Activated CD8-positive, alpha-beta T cell treated with anti-CD3 and anti-CD28 coated beads, Interleukin-2, amount 10 ng/mL, durations not matched to agents 7 days and 5 days (primary cell): ENCODE measurements at regions not wholly inside any gene's neighbourhood (a gene's known extent, or its start where the extent isn't known, plus 50 kb on each side); places are given as distances from the start of the nearest gene placed in this dataset.
"Not testable (repeated sequence)": the region's sequence is repeated elsewhere in the genome, so short reads cannot be mapped to it uniquely, and the experiment has no call there.

Experiments used
- ATAC-seq: fragments of 150-1000 bp; cut with Tn5 transposase; one replicate; pipeline ENCODE4 v1.10.0; 2021; ENCODE audit warnings: moderate library complexity
- CTCF ChIA-PET: fragments of 350-600 bp; sonication (Branson Sonifier 250); formaldehyde crosslinking; loops from one replicate; lab custom pipeline; 2021; ENCODE audit warnings: antibody characterized with exemption; lab: Charles Lee
- POLR2A ChIA-PET: fragments of 350-600 bp; sonication (Branson Sonifier 250); formaldehyde crosslinking; loops from one replicate; lab custom pipeline; 2021; ENCODE audit warnings: antibody characterized with exemption; lab: Charles Lee
- DNase-seq: peaks from one replicate; pipeline ENCODE4 v3.0.0-alpha.2; 2020
- H3K27ac Mint-ChIP-seq: one replicate; pipeline ENCODE4 v1.8.0; 2021; ENCODE audit warnings: mild to moderate bottlenecking, mixed read lengths
- H3K27me3 Mint-ChIP-seq: one replicate; pipeline ENCODE4 v1.8.0; 2021; ENCODE audit warnings: low read depth, mixed read lengths
- H3K36me3 Mint-ChIP-seq: one replicate; pipeline ENCODE4 v1.8.0; 2021; ENCODE audit warnings: low read depth, mixed read lengths
- H3K4me1 Mint-ChIP-seq: one replicate; pipeline ENCODE4 v1.8.0; 2021; ENCODE audit warnings: low read depth, mixed read lengths
- H3K4me3 Mint-ChIP-seq: one replicate; pipeline ENCODE4 v1.8.0; 2021; ENCODE audit warnings: mild to moderate bottlenecking, mixed read lengths
- H3K9me3 Mint-ChIP-seq: one replicate; pipeline ENCODE4 v1.8.0; 2022; ENCODE audit warnings: mixed read lengths; ENCODE audit not compliant: insufficient read depth

DNA sequence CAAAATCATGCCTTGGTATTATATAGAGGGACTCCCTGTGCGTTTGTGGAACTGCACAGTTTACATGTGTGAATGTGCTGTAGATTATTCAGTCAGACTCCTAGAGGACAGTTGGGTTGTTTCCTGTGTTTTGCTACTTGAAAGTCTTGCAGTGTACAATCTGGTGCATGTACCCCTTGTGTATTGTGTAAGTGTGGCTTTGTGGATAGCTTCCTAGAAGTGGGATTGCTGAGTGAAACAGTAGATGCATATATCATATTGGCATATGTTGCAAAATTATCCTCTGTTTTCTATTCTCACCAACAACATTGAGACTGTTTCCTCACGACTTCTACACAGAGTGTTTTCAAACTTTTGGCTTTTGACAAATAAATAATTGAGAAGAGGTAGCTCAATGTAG lies 263.7 kb downstream of the MAP2K6 start:
- no peak for ATAC-seq
- no peak overlapping the region for H3K4me3 Mint-ChIP-seq
- DNase-seq = no peak
- H3K27me3 Mint-ChIP-seq = peaks cover 1% of the 10 kb centered on the region
- no peaks in the 10 kb centered on the region for H3K36me3 Mint-ChIP-seq
- H3K27ac Mint-ChIP-seq = no peak overlapping the region
- H3K4me1 Mint-ChIP-seq = no peaks in the 10 kb centered on the region
- CTCF ChIA-PET = no interaction called here
- POLR2A ChIA-PET = no interaction called here
- H3K9me3 Mint-ChIP-seq = no peaks in the 10 kb centered on the region

DNA sequence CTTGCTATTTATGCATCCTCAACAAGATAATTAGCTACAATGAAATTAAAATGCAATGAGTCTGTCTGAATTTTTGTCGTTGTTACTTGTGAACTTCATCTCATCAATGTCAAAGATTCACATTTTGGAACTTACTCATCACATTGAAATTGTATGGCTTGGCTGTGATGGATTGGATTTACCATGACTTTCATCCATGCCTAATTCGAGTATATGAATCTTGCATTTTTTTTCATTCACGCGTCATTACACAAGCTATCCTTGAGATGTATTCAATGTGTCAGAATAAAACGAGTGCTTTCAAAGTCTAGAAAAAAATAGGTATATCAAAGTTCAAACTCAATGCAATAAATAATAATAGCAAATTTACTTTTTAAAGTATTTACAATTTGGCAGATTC lies 265.3 kb downstream of the MAP2K6 start:
- no peaks in the 10 kb centered on the region for H3K36me3 Mint-ChIP-seq
- CTCF ChIA-PET = no interaction called here
- H3K4me3 Mint-ChIP-seq = no peak overlapping the region
- peaks cover 1% of the 10 kb centered on the region for H3K27me3 Mint-ChIP-seq
- H3K9me3 Mint-ChIP-seq = no peaks in the 10 kb centered on the region
- no peak overlapping the region for H3K27ac Mint-ChIP-seq
- H3K4me1 Mint-ChIP-seq = no peaks in the 10 kb centered on the region
- no peak for DNase-seq
- POLR2A ChIA-PET = no interaction called here
- no peak for ATAC-seq

DNA sequence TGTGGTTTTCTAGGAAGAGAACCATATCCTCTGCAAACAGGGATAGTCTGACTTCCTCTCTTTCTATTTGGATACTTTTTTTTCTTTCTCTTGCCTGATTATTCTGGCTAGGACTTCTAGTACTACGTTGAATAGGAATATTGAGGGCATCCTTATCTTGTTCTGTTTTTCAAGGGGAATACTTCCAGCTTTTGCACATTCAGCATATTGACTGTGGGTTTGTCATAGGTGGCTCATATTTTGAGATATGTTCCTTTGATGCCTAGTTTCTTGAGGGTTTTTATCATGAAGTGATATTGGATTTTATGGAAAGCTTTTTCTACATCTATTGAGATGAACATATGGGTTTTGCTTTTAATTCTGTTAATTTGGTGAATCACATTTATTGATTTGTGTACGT lies 269.8 kb downstream of the MAP2K6 start:
- no peak for DNase-seq

DNA sequence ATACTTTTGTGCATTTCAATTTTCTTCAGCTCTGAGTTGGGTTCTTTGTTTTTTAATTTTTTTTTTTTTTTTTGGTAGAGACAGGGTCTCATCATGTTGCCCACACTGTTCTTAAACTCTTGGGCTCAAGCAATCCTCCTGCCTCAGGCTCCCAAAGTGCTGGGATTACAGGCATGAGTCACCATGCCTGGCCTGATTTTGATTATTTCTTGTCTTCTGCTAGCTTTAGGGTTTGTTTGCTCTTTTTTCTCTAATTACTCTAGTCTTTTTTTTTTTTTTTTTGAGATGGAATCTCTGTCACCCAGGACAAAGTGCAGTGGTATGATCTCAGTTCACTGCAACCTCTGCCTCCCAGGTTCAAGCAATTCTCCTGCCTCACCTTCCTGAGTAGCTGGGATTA lies 270.7 kb downstream of the MAP2K6 start:
- CTCF ChIA-PET = interaction anchor here (1.0 to 1.2 kb wide), 2 partner anchors 76 to 78 kb away, joined by 3 to 4 read pairs; no protein-coding TSS in a partner anchor
- H3K27ac Mint-ChIP-seq = not testable (repeated sequence)

More for the DNA sequence above, 269.8 kb downstream of the MAP2K6 start:
- Mint-ChIP-seq H3K36me3 (no peaks in the 10 kb centered on the region), H3K27ac (no peak overlapping the region), H3K9me3 (no peaks in the 10 kb centered on the region), H3K4me3 (no peak overlapping the region), H3K4me1 (no peaks in the 10 kb centered on the region), H3K27me3 (peaks cover 7% of the 10 kb centered on the region)
- CTCF ChIA-PET = interaction anchor here (1.0 to 1.2 kb wide), 2 partner anchors 75 to 77 kb away, joined by 3 to 4 read pairs; no protein-coding TSS in a partner anchor
- no peak for ATAC-seq
- POLR2A ChIA-PET = no interaction called here

DNA sequence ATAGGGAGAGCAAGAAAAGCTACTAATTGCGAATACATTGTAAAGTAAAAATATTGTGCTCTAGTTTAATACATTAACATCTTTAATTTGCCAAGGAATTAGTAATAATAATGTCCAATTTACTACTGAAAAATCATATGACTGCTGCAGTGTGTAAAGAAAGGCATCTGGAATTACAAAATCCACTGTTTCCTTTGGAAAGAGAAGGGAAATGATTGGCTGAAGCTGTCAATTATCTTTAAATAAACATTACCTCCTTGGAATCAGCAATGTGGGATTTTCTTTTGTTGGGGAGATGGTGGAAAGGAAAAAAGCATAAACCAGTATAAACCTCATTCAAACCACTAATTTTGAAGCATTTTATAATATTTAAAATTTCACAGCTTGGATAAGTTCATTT lies 276.0 kb downstream of the MAP2K6 start:
- ChIA-PET CTCF (no interaction called here), POLR2A (no interaction called here)
- no peak for ATAC-seq
- Mint-ChIP-seq H3K9me3 (no peaks in the 10 kb centered on the region), H3K4me1 (no peaks in the 10 kb centered on the region), H3K27ac (no peak overlapping the region), H3K27me3 (peaks cover 7% of the 10 kb centered on the region), H3K36me3 (no peaks in the 10 kb centered on the region), H3K4me3 (no peak overlapping the region)
- DNase-seq = no peak

More for the DNA sequence above, 270.7 kb downstream of the MAP2K6 start:
- H3K36me3 Mint-ChIP-seq, ATAC-seq, DNase-seq, H3K27me3 Mint-ChIP-seq, H3K4me3 Mint-ChIP-seq, H3K9me3 Mint-ChIP-seq, POLR2A ChIA-PET, H3K4me1 Mint-ChIP-seq: not testable (repeated sequence)

DNA sequence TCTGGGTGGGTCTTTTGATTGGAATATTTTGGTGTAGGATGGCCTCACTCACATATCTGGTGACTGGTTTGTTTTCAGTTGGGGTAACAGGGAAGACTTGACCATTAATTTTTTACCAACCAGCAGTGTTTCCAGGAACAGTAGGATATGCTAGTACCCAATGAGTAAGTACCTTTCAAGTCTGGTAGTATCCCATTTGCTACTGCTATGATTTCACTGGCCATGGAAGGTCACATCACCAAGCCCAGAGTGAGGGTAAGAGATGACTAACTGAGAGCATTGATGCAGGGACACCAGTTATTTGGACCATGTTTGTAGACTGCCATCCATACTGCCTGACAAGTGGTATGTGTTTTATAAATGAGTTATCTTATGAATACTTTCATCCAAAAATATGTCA lies 277.7 kb downstream of the MAP2K6 start:
- ATAC-seq = no peak
- DNase-seq = no peak
- Mint-ChIP-seq H3K9me3 (no peaks in the 10 kb centered on the region), H3K4me3 (no peak overlapping the region), H3K27ac (no peak overlapping the region), H3K27me3 (peaks cover 4% of the 10 kb centered on the region), H3K4me1 (no peaks in the 10 kb centered on the region), H3K36me3 (no peaks in the 10 kb centered on the region)
- POLR2A ChIA-PET = no interaction called here
- CTCF ChIA-PET = no interaction called here

DNA sequence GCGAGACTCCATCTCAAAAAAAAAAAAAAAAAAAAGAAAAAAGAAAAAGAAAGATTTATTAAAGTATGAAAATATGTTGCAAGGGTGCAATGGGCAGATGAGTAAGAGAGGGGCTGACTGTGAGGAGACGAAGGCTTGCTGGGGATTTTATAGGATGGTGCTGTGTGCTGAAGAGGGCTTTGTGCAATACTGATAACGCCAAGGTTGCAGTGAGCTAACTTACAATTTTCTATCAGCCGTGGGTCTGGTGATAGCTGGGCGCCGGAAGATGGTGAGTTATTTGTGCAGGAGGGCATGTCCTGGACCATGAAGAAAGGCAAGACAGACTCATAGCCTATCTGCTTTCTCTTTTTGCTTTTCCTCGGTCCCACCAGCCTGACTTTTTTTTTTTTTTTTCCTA lies 281.1 kb downstream of the MAP2K6 start:
- H3K36me3 Mint-ChIP-seq = no peaks in the 10 kb centered on the region
- H3K9me3 Mint-ChIP-seq = peaks cover 7% of the 10 kb centered on the region
- no peak overlapping the region for H3K4me3 Mint-ChIP-seq
- no peak for DNase-seq
- H3K27ac Mint-ChIP-seq = no peak overlapping the region
- H3K4me1 Mint-ChIP-seq = no peaks in the 10 kb centered on the region
- no peaks in the 10 kb centered on the region for H3K27me3 Mint-ChIP-seq
- ATAC-seq = no peak
- POLR2A ChIA-PET = no interaction called here
- CTCF ChIA-PET = no interaction called here

DNA sequence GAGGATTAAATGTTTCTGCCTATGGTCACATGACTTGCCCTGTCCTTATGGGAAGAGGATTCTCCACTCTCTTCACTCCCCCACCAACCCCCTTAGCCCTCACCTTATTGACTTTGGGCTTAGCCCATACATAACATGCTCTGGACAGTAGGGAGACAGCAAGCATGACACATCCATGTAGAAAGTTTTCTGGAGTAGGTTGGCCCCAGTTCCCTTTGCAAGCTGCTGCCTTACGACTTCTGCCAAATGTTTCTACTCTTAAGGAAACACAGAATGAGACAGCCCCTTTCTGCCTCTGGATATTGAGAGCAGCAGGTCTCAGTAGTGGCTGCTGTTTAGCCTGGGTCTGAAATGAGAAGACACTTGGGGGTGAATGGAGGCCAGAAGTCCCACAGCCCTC lies 282.2 kb downstream of the MAP2K6 start:
- Mint-ChIP-seq H3K36me3 (no peaks in the 10 kb centered on the region), H3K27ac (no peak overlapping the region), H3K4me3 (no peak overlapping the region), H3K9me3 (peaks cover 7% of the 10 kb centered on the region), H3K27me3 (no peaks in the 10 kb centered on the region), H3K4me1 (no peaks in the 10 kb centered on the region)
- ChIA-PET POLR2A (no interaction called here), CTCF (no interaction called here)
- no peak for ATAC-seq
- no peak for DNase-seq

DNA sequence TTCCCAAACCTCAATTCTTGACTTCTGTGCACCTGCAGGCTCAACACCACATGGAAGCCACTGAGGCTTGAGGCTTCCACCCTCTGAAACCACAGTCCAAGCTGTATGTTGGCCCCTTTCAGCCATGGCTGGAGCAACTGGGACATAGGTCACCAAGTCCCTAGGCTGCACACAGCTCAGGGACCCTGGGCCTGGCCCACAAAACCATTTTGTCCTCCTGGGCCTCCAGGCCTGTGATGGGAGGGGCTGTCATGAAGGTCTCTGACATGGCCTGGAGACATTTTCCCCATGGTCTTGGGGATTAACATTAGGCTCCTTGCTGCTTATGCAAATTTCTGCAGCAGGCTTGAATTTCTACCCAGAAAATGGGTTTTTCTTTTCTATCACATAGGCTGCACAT lies 283.9 kb downstream of the MAP2K6 start:
- H3K27me3 Mint-ChIP-seq, ATAC-seq, H3K27ac Mint-ChIP-seq, CTCF ChIA-PET, H3K9me3 Mint-ChIP-seq, DNase-seq, POLR2A ChIA-PET, H3K4me1 Mint-ChIP-seq, H3K36me3 Mint-ChIP-seq, H3K4me3 Mint-ChIP-seq: not testable (repeated sequence)

DNA sequence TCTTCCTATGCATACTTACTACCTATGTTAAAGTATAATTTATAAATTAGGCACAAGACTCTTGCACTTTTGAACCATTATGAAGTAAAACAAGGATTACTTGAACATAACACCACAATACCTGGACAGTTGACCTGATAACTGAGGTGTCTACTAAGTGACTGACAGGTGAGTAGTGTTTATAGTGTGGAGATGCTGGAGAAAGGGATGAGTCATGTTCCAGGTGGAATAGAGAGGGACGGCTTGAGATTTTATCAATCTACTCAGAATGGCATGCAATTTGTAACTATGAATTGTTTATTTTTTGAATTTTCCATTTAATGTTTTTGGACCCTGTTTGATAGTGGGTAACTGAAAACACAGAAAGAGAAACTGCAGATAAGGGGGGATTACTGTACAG lies 287.6 kb downstream of the MAP2K6 start:
- Mint-ChIP-seq H3K4me3 (no peak overlapping the region), H3K4me1 (no peaks in the 10 kb centered on the region), H3K27me3 (no peaks in the 10 kb centered on the region), H3K36me3 (no peaks in the 10 kb centered on the region), H3K9me3 (peaks cover 7% of the 10 kb centered on the region), H3K27ac (no peak overlapping the region)
- ATAC-seq = no peak
- DNase-seq = no peak
- POLR2A ChIA-PET = no interaction called here
- CTCF ChIA-PET = no interaction called here

DNA sequence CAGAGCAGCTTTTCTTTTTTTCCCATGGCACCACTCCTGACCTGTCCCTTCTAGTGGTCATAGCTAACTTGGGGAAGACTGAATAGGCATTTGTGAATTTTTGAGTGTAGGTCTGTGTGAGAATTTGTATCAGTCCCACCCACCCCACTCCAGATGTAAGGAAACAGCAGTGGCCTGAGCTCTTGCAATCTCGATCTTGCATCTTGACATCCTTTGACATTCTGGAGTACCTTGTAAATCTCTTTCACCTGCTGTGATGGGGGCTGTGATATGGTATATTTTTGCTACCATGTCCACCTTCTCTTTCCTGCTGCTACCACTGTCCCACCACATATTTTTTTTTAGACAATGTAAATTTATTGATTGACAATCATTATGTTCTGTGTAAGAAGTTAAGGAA lies 289.3 kb downstream of the MAP2K6 start:
- ATAC-seq = no peak
- ChIA-PET POLR2A (no interaction called here), CTCF (interaction anchor here (1.5 kb wide), 1 partner anchor 10 kb away, joined by 3 read pairs; no protein-coding TSS in a partner anchor)
- Mint-ChIP-seq H3K4me3 (no peak overlapping the region), H3K4me1 (peaks cover 1% of the 10 kb centered on the region), H3K9me3 (peaks cover 5% of the 10 kb centered on the region), H3K27ac (no peak overlapping the region), H3K36me3 (no peaks in the 10 kb centered on the region), H3K27me3 (no peaks in the 10 kb centered on the region)
- DNase-seq = no peak

DNA sequence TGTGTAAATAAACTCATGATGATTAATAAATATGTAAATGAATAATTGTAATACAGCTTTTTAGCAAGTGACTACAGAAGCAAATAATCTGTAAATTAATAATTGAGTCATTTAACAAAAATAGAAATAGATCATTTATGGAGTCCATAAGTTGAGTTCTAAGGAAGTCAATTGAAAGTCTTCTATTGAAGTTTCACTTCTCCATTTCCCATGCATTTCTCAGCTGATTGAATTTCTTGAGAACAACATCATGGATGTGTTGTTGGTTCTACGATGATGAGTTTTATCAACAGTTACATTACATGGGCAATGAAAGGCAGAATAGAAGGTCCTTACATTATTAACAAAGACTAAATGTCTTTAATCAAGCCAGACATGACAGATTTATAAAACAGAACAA lies 290.4 kb downstream of the MAP2K6 start:
- ATAC-seq = no peak
- CTCF ChIA-PET = no interaction called here
- Mint-ChIP-seq H3K4me3 (no peak overlapping the region), H3K4me1 (peaks cover 7% of the 10 kb centered on the region), H3K27ac (no peak overlapping the region), H3K36me3 (no peaks in the 10 kb centered on the region), H3K27me3 (no peaks in the 10 kb centered on the region), H3K9me3 (no peaks in the 10 kb centered on the region)
- POLR2A ChIA-PET = no interaction called here
- DNase-seq = no peak

DNA sequence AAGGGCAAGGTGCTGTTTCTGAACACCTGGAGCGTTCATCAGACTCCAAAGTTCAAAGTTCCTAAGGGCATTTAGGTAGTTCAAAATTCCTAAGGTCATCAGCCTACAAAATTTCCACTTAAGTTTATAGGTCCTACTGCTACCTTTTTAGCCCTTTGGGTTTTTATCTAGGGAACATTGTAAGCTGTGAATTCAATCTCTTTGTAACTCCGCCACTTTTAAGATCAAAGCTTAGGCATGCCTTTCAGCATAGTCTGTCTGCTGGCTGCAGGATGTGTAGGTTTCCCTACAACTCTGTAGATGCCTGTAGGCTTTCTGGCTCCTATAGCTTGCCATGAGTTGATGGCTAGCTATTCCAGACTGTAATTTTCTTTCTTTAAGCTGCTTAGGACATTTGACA lies 291.6 kb downstream of the MAP2K6 start:
- ChIA-PET POLR2A (no interaction called here), CTCF (no interaction called here)
- ATAC-seq (no peak), DNase-seq (no peak)
- no peaks in the 10 kb centered on the region for H3K9me3 Mint-ChIP-seq
- H3K4me1 Mint-ChIP-seq = peaks cover 7% of the 10 kb centered on the region
- H3K36me3 Mint-ChIP-seq = no peaks in the 10 kb centered on the region
- no peak overlapping the region for H3K27ac Mint-ChIP-seq
- H3K4me3 Mint-ChIP-seq = no peak overlapping the region
- H3K27me3 Mint-ChIP-seq = no peaks in the 10 kb centered on the region
